ENCODE measurements at regions not wholly inside any gene's neighbourhood (a gene's known extent, or its start where the extent isn't known, plus 50 kb on each side); places are given as distances from the start of the nearest gene placed in this dataset.
"Not testable (repeated sequence)": the region's sequence is repeated elsewhere in the genome, so short reads cannot be mapped to it uniquely, and the experiment has no call there.

GRCh38 chr15:29648415-29648814, 173.9 kb downstream of the TJP1 start:
- POLR2A ChIA-PET (ENCODE audit: unreplicated experiment); H3K4me2 ChIP-seq (ENCODE audit: low read depth, low read length); in situ Hi-C loops (cut with MboI; ENCODE audit: low sequenced_read_pairs); DNase-seq; H4K5ac ChIP-seq (ENCODE audit: low read depth, low read length); H3K27ac ChIP-seq (ENCODE audit: insufficient read depth, low read length); H2AK9ac ChIP-seq (replicated peaks; ENCODE audit: low read depth, low read length, poor library complexity); H2AFZ ChIP-seq (replicated peaks; ENCODE audit: low read length, poor library complexity); H3K9me3 ChIP-seq (ENCODE audit: control insufficient read depth, insufficient read depth, low read length); H3K9ac ChIP-seq (ENCODE audit: low read depth, low read length); H4K91ac ChIP-seq (ENCODE audit: insufficient read depth, low read depth, low read length); H3K4ac ChIP-seq (ENCODE audit: low read depth, low read length); H2BK20ac ChIP-seq (ENCODE audit: low read depth, low read length); H4K20me1 ChIP-seq (ENCODE audit: insufficient read depth, low read length); H3K4me1 ChIP-seq (ENCODE audit: control insufficient read depth, insufficient read depth, low read length); H3K27me3 ChIP-seq (ENCODE audit: control insufficient read depth, insufficient read depth, low read length); H2BK15ac ChIP-seq (ENCODE audit: low read depth, low read length); H3K79me1 ChIP-seq (ENCODE audit: low read depth in 1 of 2, low read length in 2 of 2); BruUV-seq (replicated peaks); H3K14ac ChIP-seq (replicated peaks; ENCODE audit: low read depth, low read length); H4K8ac ChIP-seq (ENCODE audit: low read depth in 2 of 2, low read length in 2 of 2); CTCF ChIA-PET; H3K23ac ChIP-seq (ENCODE audit: low read depth, low read length); H3K9me1 ChIP-seq (ENCODE audit: insufficient read depth, low read length); H3K18ac ChIP-seq (ENCODE audit: low read depth, low read length); H2BK5ac ChIP-seq (ENCODE audit: low read depth, low read length, poor library complexity, severe bottlenecking); H2BK120ac ChIP-seq (ENCODE audit: low read depth, low read length); dilution Hi-C loops (cut with HindIII; ENCODE audit: low sequenced_read_pairs, unreplicated experiment); ATAC-seq (ENCODE audit: low read depth); H2AK5ac ChIP-seq (ENCODE audit: low read depth, low read length); H3K36me3 ChIP-seq (ENCODE audit: control insufficient read depth, insufficient read depth, low read length); H3K56ac ChIP-seq (ENCODE audit: extremely low read depth, insufficient read depth, low read length); H3K4me3 ChIP-seq (ENCODE audit: insufficient read depth, low read depth, low read length): not testable (repeated sequence)
- WGBS, 2 experiments (ENCODE audit: extremely low coverage in 2 of 2, insufficient read length in 1 of 2): 43% methylated on average over 1 of the region's 5 CpGs; no CpG with 5 or more reads in 1 of the 2 experiments
- peak; percentile 68 for TF ChIP-seq CEBPB (IDR thresholded peaks at IDR 0.05; ENCODE audit: low read depth, low read length)
- intact Hi-C loops (cut with micrococcal nuclease): loop anchor here (10.0 kb wide), 1 partner anchor 64 kb away; no protein-coding TSS in a partner anchor
